GM23248 (cell line): ENCODE measurements at regions not wholly inside any gene's neighbourhood (a gene's known extent, or its start where the extent isn't known, plus 50 kb on each side); places are given as distances from the start of the nearest gene placed in this dataset.

ENCODE experiments used
- EZH2 ChIP-seq: fragments of 200-600 bp; sonication (generic); IDR thresholded peaks from 2 replicates; pipeline ENCODE4 v1.6.1; 2018; ENCODE audit warnings: antibody characterized with exemption, mild to moderate bottlenecking; ENCODE audit not compliant: insufficient read depth, poor library complexity, severe bottlenecking
- EZH2phosphoT487 ChIP-seq: fragments of 200-600 bp; sonication (generic); IDR thresholded peaks from 2 replicates; pipeline ENCODE4 v1.6.1; 2018; ENCODE audit warnings: antibody characterized with exemption, moderate library complexity, mild to moderate bottlenecking, low read depth; ENCODE audit not compliant: insufficient read depth

DNA sequence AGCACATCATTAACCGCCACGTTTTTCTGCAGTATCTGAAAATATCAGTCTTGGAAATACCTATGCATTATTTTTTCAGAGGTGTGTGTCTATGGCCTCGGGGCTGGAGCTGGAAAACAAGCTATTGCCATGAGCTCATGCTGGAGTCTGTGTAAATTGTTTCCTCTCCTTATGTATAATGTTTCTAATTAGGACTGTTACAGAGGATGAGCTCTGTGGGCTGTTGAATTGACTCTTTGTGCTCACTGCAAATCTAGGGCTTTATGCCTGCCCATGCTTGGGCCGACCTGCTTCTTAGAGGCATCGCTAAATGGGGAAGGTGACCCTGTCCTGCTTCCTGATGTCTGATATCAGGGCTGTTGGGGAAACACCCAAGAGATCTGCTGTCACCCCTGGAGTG is 80.8 kb upstream of the SLC22A16 start:
- TF ChIP-seq EZH2, result no peak
- TF ChIP-seq EZH2phosphoT487, result no peak
